Brain microvascular endothelial cell (primary cell): ENCODE measurements at regions not wholly inside any gene's neighbourhood (a gene's known extent, or its start where the extent isn't known, plus 50 kb on each side); places are given as distances from the start of the nearest gene placed in this dataset.

Experiments
- DNase-seq: peaks from one replicate; pipeline ENCODE4 v3.0.0-alpha.2; 2020
- H3K27ac ChIP-seq: fragments of 250-450 bp; sonication (Bioruptor Pico); 2 replicates; pipeline ENCODE4 v1.5.1; 2020; ENCODE audit warnings: mild to moderate bottlenecking, moderate library complexity
- H3K27me3 ChIP-seq: fragments of 250-450 bp; sonication (Bioruptor Pico); replicated peaks from 2 replicates; pipeline ENCODE4 v1.5.1; 2020; ENCODE audit warnings: mild to moderate bottlenecking
- H3K36me3 ChIP-seq: fragments of 250-450 bp; sonication (Bioruptor Pico); replicated peaks from 2 replicates; pipeline ENCODE4 v1.5.1; 2020; ENCODE audit warnings: mild to moderate bottlenecking
- H3K4me3 ChIP-seq: 2 replicates; pipeline ENCODE4 v1.5.1; 2011; ENCODE audit warnings: low read depth, mild to moderate bottlenecking, control low read depth, low read length, moderate library complexity
- in situ Hi-C: cut with HindIII; loops from 2 replicates; pipeline ENCODE4 v1.10.0; 2017; ENCODE audit warnings: low sequenced_read_pairs, low pct_ligation_motif_present
- TF ChIP-seq, protein P1 (sequence below): IDR thresholded peaks from 2 replicates; pipeline ENCODE4 v1.5.1; 2011; ENCODE audit warnings: low read depth, mild to moderate bottlenecking, moderate library complexity, low read length, control low read depth, inconsistent platforms; ENCODE audit errors: missing control alignments

GRCh38 chr15:46366360-46367007 lies 731.7 kb downstream of the SQOR start:
- no peak for DNase-seq
- Histone ChIP-seq H3K36me3 (no peaks in the 10 kb centered on the region), H3K4me3 (no peak overlapping the region), H3K27ac (no peak overlapping the region), H3K27me3 (no peaks in the 10 kb centered on the region)
- in situ Hi-C loops, result no loop called here
- TF ChIP-seq, protein P1, sequence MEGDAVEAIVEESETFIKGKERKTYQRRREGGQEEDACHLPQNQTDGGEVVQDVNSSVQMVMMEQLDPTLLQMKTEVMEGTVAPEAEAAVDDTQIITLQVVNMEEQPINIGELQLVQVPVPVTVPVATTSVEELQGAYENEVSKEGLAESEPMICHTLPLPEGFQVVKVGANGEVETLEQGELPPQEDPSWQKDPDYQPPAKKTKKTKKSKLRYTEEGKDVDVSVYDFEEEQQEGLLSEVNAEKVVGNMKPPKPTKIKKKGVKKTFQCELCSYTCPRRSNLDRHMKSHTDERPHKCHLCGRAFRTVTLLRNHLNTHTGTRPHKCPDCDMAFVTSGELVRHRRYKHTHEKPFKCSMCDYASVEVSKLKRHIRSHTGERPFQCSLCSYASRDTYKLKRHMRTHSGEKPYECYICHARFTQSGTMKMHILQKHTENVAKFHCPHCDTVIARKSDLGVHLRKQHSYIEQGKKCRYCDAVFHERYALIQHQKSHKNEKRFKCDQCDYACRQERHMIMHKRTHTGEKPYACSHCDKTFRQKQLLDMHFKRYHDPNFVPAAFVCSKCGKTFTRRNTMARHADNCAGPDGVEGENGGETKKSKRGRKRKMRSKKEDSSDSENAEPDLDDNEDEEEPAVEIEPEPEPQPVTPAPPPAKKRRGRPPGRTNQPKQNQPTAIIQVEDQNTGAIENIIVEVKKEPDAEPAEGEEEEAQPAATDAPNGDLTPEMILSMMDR, result no peak

GRCh38 chr15:46383978-46384377 lies 749.1 kb downstream of the SQOR start:
- H3K27me3 ChIP-seq, result no peaks in the 10 kb centered on the region
- in situ Hi-C loops, result no loop called here

GRCh38 chr15:46386356-46386755 lies 751.5 kb downstream of the SQOR start:
- H3K27ac ChIP-seq, result no peak overlapping the region
- no peaks in the 10 kb centered on the region for H3K36me3 ChIP-seq
- H3K27me3 ChIP-seq, result no peaks in the 10 kb centered on the region
- in situ Hi-C loops, result no loop called here
- no peak for DNase-seq
- TF ChIP-seq, protein P1, result no peak
- H3K4me3 ChIP-seq, result no peak overlapping the region

More at GRCh38 chr15:46383978-46384377, 749.1 kb downstream of the SQOR start:
- DNase-seq, result no peak
- Histone ChIP-seq H3K4me3 (no peak overlapping the region), H3K27ac (no peak overlapping the region), H3K36me3 (no peaks in the 10 kb centered on the region)
- TF ChIP-seq, protein P1, result no peak

- DNase-seq, result no peak
- Histone ChIP-seq H3K27me3 (no peaks in the 10 kb centered on the region), H3K4me3 (no peak overlapping the region), H3K36me3 (no peaks in the 10 kb centered on the region), H3K27ac (no peak overlapping the region)
- in situ Hi-C loops, result no loop called here
- TF ChIP-seq, protein P1, result no peak
Observed at GRCh38 chr15:46389739-46390138, 754.9 kb downstream of the SQOR start.

- H3K27me3 ChIP-seq, result no peaks in the 10 kb centered on the region
- no peak overlapping the region for H3K4me3 ChIP-seq
- TF ChIP-seq, protein P1, result no peak
- no peaks in the 10 kb centered on the region for H3K36me3 ChIP-seq
- no peak overlapping the region for H3K27ac ChIP-seq
- DNase-seq, result no peak
- in situ Hi-C loops, result no loop called here
Observed at GRCh38 chr15:46394463-46394862, 759.6 kb downstream of the SQOR start.

- in situ Hi-C loops, result no loop called here
- no peaks in the 10 kb centered on the region for H3K36me3 ChIP-seq
- no peak for DNase-seq
- H3K27ac ChIP-seq, result no peak overlapping the region
- H3K4me3 ChIP-seq, result no peak overlapping the region
- no peaks in the 10 kb centered on the region for H3K27me3 ChIP-seq
- TF ChIP-seq, protein P1, result no peak
Observed at GRCh38 chr15:46408312-46408711, 773.5 kb downstream of the SQOR start.
